ENCODE measurements at regions not wholly inside any gene's neighbourhood (a gene's known extent, or its start where the extent isn't known, plus 50 kb on each side); places are given as distances from the start of the nearest gene placed in this dataset.
A peak's percentile ranks its signal among the peaks of the same experiment; 100 is the strongest.
"Not testable (repeated sequence)": the region's sequence is repeated elsewhere in the genome, so short reads cannot be mapped to it uniquely, and the experiment has no call there.

GRCh38 chrX:1085871-1086270 lies 126.6 kb downstream of the CRLF2 start:
- H3K27me3 Mint-ChIP-seq, result peaks cover 42% of the 10 kb centered on the region
- H3K4me3 Mint-ChIP-seq, H3K27ac Mint-ChIP-seq, DNase-seq, H3K4me1 Mint-ChIP-seq: not testable (repeated sequence)
- ATAC-seq, result peak; percentile 7
- peaks cover 34 to 36% of the 10 kb centered on the region in 2 donors for H3K9me3 Mint-ChIP-seq

GRCh38 chrX:1084689-1085088 lies 127.8 kb downstream of the CRLF2 start:
- no peak overlapping the region for H3K4me3 Mint-ChIP-seq
- DNase-seq (no peak), ATAC-seq (no peak)
- H3K9me3 Mint-ChIP-seq, result peaks cover 34 to 36% of the 10 kb centered on the region in 2 donors
- no peaks in the 10 kb centered on the region for H3K4me1 Mint-ChIP-seq
- no peak overlapping the region for H3K27ac Mint-ChIP-seq
- peaks cover 42% of the 10 kb centered on the region for H3K27me3 Mint-ChIP-seq

GRCh38 chrX:1076871-1077651 lies 135.4 kb downstream of the CRLF2 start:
- ATAC-seq (no peak), DNase-seq (no peak)
- peak overlapping the region in 1 of 2 donors; percentile 11 for H3K27ac Mint-ChIP-seq
- H3K27me3 Mint-ChIP-seq, result peaks cover 35% of the 10 kb centered on the region
- H3K4me1 Mint-ChIP-seq, result peaks cover 9% of the 10 kb centered on the region
- peak overlapping the region in 1 of 2 donors; percentile 16 for H3K4me3 Mint-ChIP-seq
- H3K9me3 Mint-ChIP-seq, result peaks cover 12 to 17% of the 10 kb centered on the region in 2 donors

GRCh38 chrX:1075741-1076140 lies 136.7 kb downstream of the CRLF2 start:
- H3K27ac Mint-ChIP-seq, result no peak overlapping the region
- peaks cover 29% of the 10 kb centered on the region for H3K27me3 Mint-ChIP-seq
- H3K4me1 Mint-ChIP-seq, result peaks cover 9% of the 10 kb centered on the region
- H3K4me3 Mint-ChIP-seq, result no peak overlapping the region
- peaks cover 12 to 17% of the 10 kb centered on the region in 2 donors for H3K9me3 Mint-ChIP-seq
- ATAC-seq, result no peak
- DNase-seq, result no peak

GRCh38 chrX:1075156-1075555 lies 137.3 kb downstream of the CRLF2 start:
- Mint-ChIP-seq H3K4me1 (peaks cover 9% of the 10 kb centered on the region), H3K9me3 (peaks cover 12 to 17% of the 10 kb centered on the region in 2 donors), H3K4me3 (no peak overlapping the region), H3K27ac (no peak overlapping the region), H3K27me3 (peaks cover 29% of the 10 kb centered on the region)
- ATAC-seq (no peak), DNase-seq (no peak)

GRCh38 chrX:1074755-1075154 lies 137.7 kb downstream of the CRLF2 start:
- ATAC-seq (no peak), DNase-seq (no peak)
- no peak overlapping the region for H3K4me3 Mint-ChIP-seq
- H3K9me3 Mint-ChIP-seq, result peaks cover 12 to 17% of the 10 kb centered on the region in 2 donors
- peak overlapping the region in 1 of 2 donors; percentile 13 for H3K27ac Mint-ChIP-seq
- H3K27me3 Mint-ChIP-seq, result peaks cover 29% of the 10 kb centered on the region
- peaks cover 9% of the 10 kb centered on the region for H3K4me1 Mint-ChIP-seq

GRCh38 chrX:1074172-1074571 lies 138.3 kb downstream of the CRLF2 start:
- DNase-seq (no peak), ATAC-seq (no peak)
- H3K27ac Mint-ChIP-seq, result peak overlapping the region in 1 of 2 donors; percentile 79
- H3K4me1 Mint-ChIP-seq, result peaks cover 9% of the 10 kb centered on the region
- peaks cover 29% of the 10 kb centered on the region for H3K27me3 Mint-ChIP-seq
- no peak overlapping the region for H3K4me3 Mint-ChIP-seq
- peaks cover 12 to 17% of the 10 kb centered on the region in 2 donors for H3K9me3 Mint-ChIP-seq

GRCh38 chrX:1072637-1073377 lies 139.6 kb downstream of the CRLF2 start:
- ATAC-seq, result peak; percentile 59
- H3K27ac Mint-ChIP-seq, result no peak overlapping the region
- peaks cover 9% of the 10 kb centered on the region for H3K4me1 Mint-ChIP-seq
- H3K4me3 Mint-ChIP-seq, result no peak overlapping the region
- peaks cover 29% of the 10 kb centered on the region for H3K27me3 Mint-ChIP-seq
- DNase-seq, result peak in 1 of 2 donors; percentile 39
- H3K9me3 Mint-ChIP-seq, result peaks cover 12 to 17% of the 10 kb centered on the region in 2 donors

GRCh38 chrX:1071351-1071750 lies 141.1 kb downstream of the CRLF2 start:
- Mint-ChIP-seq H3K4me1 (no peaks in the 10 kb centered on the region), H3K27ac (no peak overlapping the region), H3K4me3 (no peak overlapping the region), H3K9me3 (peaks cover 12 to 17% of the 10 kb centered on the region in 2 donors), H3K27me3 (peaks cover 15% of the 10 kb centered on the region)
- ATAC-seq (no peak), DNase-seq (no peak)

- Mint-ChIP-seq H3K9me3 (peaks cover 19 to 31% of the 10 kb centered on the region in 2 donors), H3K4me1 (no peaks in the 10 kb centered on the region), H3K27ac (no peak overlapping the region), H3K27me3 (no peaks in the 10 kb centered on the region), H3K4me3 (no peak overlapping the region)
- ATAC-seq, result no peak
- no peak for DNase-seq
Measured at GRCh38 chrX:1062351-1062750, 150.1 kb downstream of the CRLF2 start.

- ATAC-seq, result no peak
- no peaks in the 10 kb centered on the region for H3K4me1 Mint-ChIP-seq
- no peak for DNase-seq
- no peak overlapping the region for H3K4me3 Mint-ChIP-seq
- peaks cover 19 to 31% of the 10 kb centered on the region in 2 donors for H3K9me3 Mint-ChIP-seq
- no peak overlapping the region for H3K27ac Mint-ChIP-seq
- H3K27me3 Mint-ChIP-seq, result no peaks in the 10 kb centered on the region
Measured at GRCh38 chrX:1060562-1060960, 151.9 kb downstream of the CRLF2 start.

GRCh38 chrX:1059576-1060561 lies 152.6 kb downstream of the CRLF2 start:
- H3K27me3 Mint-ChIP-seq, result no peaks in the 10 kb centered on the region
- no peak for DNase-seq
- H3K27ac Mint-ChIP-seq, result no peak overlapping the region
- H3K4me1 Mint-ChIP-seq, result no peaks in the 10 kb centered on the region
- peaks cover 19 to 31% of the 10 kb centered on the region in 2 donors for H3K9me3 Mint-ChIP-seq
- ATAC-seq, result no peak
- H3K4me3 Mint-ChIP-seq, result no peak overlapping the region

GRCh38 chrX:1053600-1053999 lies 158.8 kb downstream of the CRLF2 start:
- H3K27ac Mint-ChIP-seq, H3K4me3 Mint-ChIP-seq, H3K4me1 Mint-ChIP-seq, ATAC-seq, H3K27me3 Mint-ChIP-seq, DNase-seq: not testable (repeated sequence)
- peaks cover 23 to 27% of the 10 kb centered on the region in 2 donors for H3K9me3 Mint-ChIP-seq

- no peak overlapping the region for H3K4me3 Mint-ChIP-seq
- H3K9me3 Mint-ChIP-seq, result peaks cover 23 to 27% of the 10 kb centered on the region in 2 donors
- no peak overlapping the region for H3K27ac Mint-ChIP-seq
Measured at GRCh38 chrX:1053072-1053471, 159.4 kb downstream of the CRLF2 start.

GRCh38 chrX:1052021-1052420 lies 160.4 kb downstream of the CRLF2 start:
- H3K4me1 Mint-ChIP-seq, result no peaks in the 10 kb centered on the region

More at GRCh38 chrX:1053072-1053471, 159.4 kb downstream of the CRLF2 start:
- ATAC-seq, result no peak
- Mint-ChIP-seq H3K4me1 (no peaks in the 10 kb centered on the region), H3K27me3 (no peaks in the 10 kb centered on the region)
- no peak for DNase-seq

More at GRCh38 chrX:1052021-1052420, 160.4 kb downstream of the CRLF2 start:
- ATAC-seq (no peak), DNase-seq (no peak)
- Mint-ChIP-seq H3K27ac (no peak overlapping the region), H3K27me3 (no peaks in the 10 kb centered on the region), H3K4me3 (no peak overlapping the region), H3K9me3 (peaks cover 23 to 34% of the 10 kb centered on the region in 2 donors)

All from stimulated activated naive CD8-positive, alpha-beta T cell treated with anti-CD3 and anti-CD28 coated beads, Interleukin-15, amount 100 ng/mL, for 72 hours (primary cell).